Inflammatory macrophage treated with lipopolysaccharide for 4 hours (primary cell): ENCODE measurements at regions not wholly inside any gene's neighbourhood (a gene's known extent, or its start where the extent isn't known, plus 50 kb on each side); places are given as distances from the start of the nearest gene placed in this dataset.

Source experiments
- DNase-seq: peaks from one replicate; pipeline ENCODE4 v3.0.0-alpha.2; 2020

GRCh38 chr4:138686106-138686835 is 329.3 kb upstream of the NOCT start:
- DNase-seq = no peak

GRCh38 chr4:138685316-138685715 is 330.3 kb upstream of the NOCT start:
- no peak for DNase-seq

- DNase-seq = peak; percentile 71
These were observed 334.5 kb upstream of the NOCT start for GRCh38 chr4:138680989-138681604.

GRCh38 chr4:138680256-138680655 is 335.3 kb upstream of the NOCT start:
- DNase-seq = no peak

GRCh38 chr4:138678985-138679746 is 336.4 kb upstream of the NOCT start:
- no peak for DNase-seq

- no peak for DNase-seq
These were observed 337.8 kb upstream of the NOCT start for GRCh38 chr4:138677748-138678147.

GRCh38 chr4:138677212-138677611 is 338.4 kb upstream of the NOCT start:
- DNase-seq = no peak

- DNase-seq = no peak
These were observed 339.9 kb upstream of the NOCT start for GRCh38 chr4:138675685-138676084.

- DNase-seq = peak; percentile 18
These were observed 341.4 kb upstream of the NOCT start for GRCh38 chr4:138674209-138674608.

GRCh38 chr4:138673053-138673452 is 342.5 kb upstream of the NOCT start:
- peak; percentile 47 for DNase-seq

- no peak for DNase-seq
These were observed 343.1 kb upstream of the NOCT start for GRCh38 chr4:138672393-138672976.

GRCh38 chr4:138671606-138672084 is 343.9 kb upstream of the NOCT start:
- DNase-seq = no peak

GRCh38 chr4:138671106-138671505 is 344.5 kb upstream of the NOCT start:
- no peak for DNase-seq

GRCh38 chr4:138670681-138671080 is 344.9 kb upstream of the NOCT start:
- no peak for DNase-seq

- DNase-seq = no peak
These were observed 345.9 kb upstream of the NOCT start for GRCh38 chr4:138669479-138670315.

GRCh38 chr4:138668309-138668708 is 347.3 kb upstream of the NOCT start:
- no peak for DNase-seq

- no peak for DNase-seq
These were observed 349.2 kb upstream of the NOCT start for GRCh38 chr4:138666366-138666765.

- DNase-seq = no peak
These were observed 349.7 kb upstream of the NOCT start for GRCh38 chr4:138665851-138666250.

GRCh38 chr4:138663883-138664282 is 351.7 kb upstream of the NOCT start:
- DNase-seq = peak; percentile 4

GRCh38 chr4:138659812-138660316 is 355.7 kb upstream of the NOCT start:
- DNase-seq = no peak

GRCh38 chr4:138659037-138659811 is 356.4 kb upstream of the NOCT start:
- no peak for DNase-seq
